Mucosa of rectum (tissue), 2 donors: ENCODE measurements at regions not wholly inside any gene's neighbourhood (a gene's known extent, or its start where the extent isn't known, plus 50 kb on each side); places are given as distances from the start of the nearest gene placed in this dataset.
A peak's percentile ranks its signal among the peaks of the same experiment; 100 is the strongest.

Source experiments
- H3K27ac ChIP-seq, 2 donors: one replicate each; pipeline ENCODE4 v1.7.0; 2013; ENCODE audit warnings: inconsistent platforms in 2 of 2, low read depth in 2 of 2, low read length in 2 of 2
- H3K27me3 ChIP-seq, 2 donors: one replicate each; pipeline ENCODE4 v1.7.0; 2013; ENCODE audit warnings: low read length in 2 of 2; ENCODE audit not compliant: control insufficient read depth in 2 of 2, insufficient read depth in 2 of 2
- H3K36me3 ChIP-seq, 2 donors: one replicate each; pipeline ENCODE4 v1.7.0; 2013; ENCODE audit warnings: low read length in 2 of 2; ENCODE audit not compliant: control insufficient read depth in 2 of 2, insufficient read depth in 2 of 2
- H3K4me1 ChIP-seq, 2 donors: one replicate each; pipeline ENCODE4 v1.7.0; 2013; ENCODE audit warnings: low read length in 2 of 2, mild to moderate bottlenecking in 1 of 2; ENCODE audit not compliant: control insufficient read depth in 2 of 2, insufficient read depth in 2 of 2
- H3K4me3 ChIP-seq, 2 donors: one replicate each; pipeline ENCODE4 v1.7.0; 2013; ENCODE audit warnings: low read length in 2 of 2
- H3K9ac ChIP-seq, 2 donors: one replicate each; pipeline ENCODE4 v1.7.0; 2013; ENCODE audit warnings: low read length in 2 of 2, low read depth in 1 of 2, mild to moderate bottlenecking in 1 of 2
- H3K9me3 ChIP-seq, 2 donors: one replicate each; pipeline ENCODE4 v1.7.0; 2013; ENCODE audit warnings: low read length in 2 of 2; ENCODE audit not compliant: control insufficient read depth in 2 of 2
- donor health status: healthy.
- donor health status: Normal muscosa, but diverticular disease.

DNA sequence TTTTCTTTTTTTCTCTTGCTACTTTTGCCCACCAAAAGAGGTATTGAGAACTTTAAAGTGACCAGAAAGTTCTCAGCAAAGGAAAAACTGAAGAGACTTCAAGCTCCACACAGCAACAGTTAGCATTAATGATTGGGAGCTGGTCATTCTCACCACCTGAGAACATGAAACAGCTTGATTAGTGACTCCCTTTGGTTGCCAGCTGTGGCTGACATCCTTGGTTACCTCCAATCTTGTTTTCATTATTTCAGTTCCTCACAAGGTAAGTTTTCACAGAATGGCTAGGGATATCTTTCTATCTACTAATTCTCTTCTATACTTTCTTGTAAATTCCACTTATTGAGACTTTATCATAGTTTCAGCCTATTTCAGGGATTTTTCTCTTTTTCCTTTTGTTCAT is 427.9 kb downstream of the QKI start:
- no peaks in the 10 kb centered on the region for H3K4me1 ChIP-seq
- no peaks in the 10 kb centered on the region for H3K36me3 ChIP-seq
- no peak overlapping the region for H3K27ac ChIP-seq
- H3K27me3 ChIP-seq = no peaks in the 10 kb centered on the region
- no peak overlapping the region for H3K4me3 ChIP-seq
- no peak overlapping the region for H3K9ac ChIP-seq
- H3K9me3 ChIP-seq = peaks cover 0 to 7% of the 10 kb centered on the region in 2 donors

DNA sequence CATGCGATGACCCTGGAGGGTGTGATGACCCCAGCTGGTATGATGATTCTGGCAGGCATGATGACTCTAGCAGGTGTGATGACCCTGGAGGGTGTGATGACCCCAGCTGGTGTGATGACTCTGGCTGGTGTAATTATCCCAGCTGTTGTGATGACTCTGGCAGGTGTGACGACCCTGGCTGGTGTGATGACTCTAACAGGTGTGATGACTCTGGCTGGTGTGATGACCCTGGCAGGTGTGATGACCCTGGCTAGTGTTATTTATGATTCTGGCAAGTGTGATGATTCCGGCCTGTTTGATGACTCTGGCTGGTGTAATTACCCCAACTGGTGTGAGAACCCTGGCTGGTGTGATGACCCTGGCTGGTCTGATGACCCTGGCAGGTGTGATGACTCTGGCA is 427.2 kb downstream of the QKI start:
- Histone ChIP-seq H3K27ac (no peak overlapping the region), H3K4me1 (no peaks in the 10 kb centered on the region), H3K9ac (no peak overlapping the region), H3K4me3 (no peak overlapping the region), H3K36me3 (no peaks in the 10 kb centered on the region), H3K27me3 (no peaks in the 10 kb centered on the region), H3K9me3 (peaks cover 0 to 7% of the 10 kb centered on the region in 2 donors)

DNA sequence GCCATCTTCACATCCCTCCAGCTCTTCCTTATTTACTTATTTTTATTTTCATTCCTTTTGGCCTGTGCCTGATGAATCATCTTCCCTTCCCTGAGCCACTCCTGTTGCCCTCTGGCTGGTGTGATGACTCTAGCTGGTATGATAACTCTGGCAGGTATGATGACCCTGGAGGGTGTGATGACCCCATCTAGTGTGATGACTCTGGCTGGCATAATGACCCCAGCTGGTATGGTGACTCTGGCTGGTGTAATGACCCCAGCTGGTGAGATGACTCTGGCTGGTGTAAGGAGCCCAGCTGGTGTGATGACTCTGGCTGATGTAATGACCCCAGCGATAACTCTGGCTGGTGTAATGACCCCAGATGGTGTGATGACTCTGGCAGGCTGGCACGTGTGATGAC is 426.8 kb downstream of the QKI start:
- H3K4me3 ChIP-seq = no peak overlapping the region
- no peak overlapping the region for H3K9ac ChIP-seq
- no peaks in the 10 kb centered on the region for H3K36me3 ChIP-seq
- no peaks in the 10 kb centered on the region for H3K27me3 ChIP-seq
- peaks cover 0 to 7% of the 10 kb centered on the region in 2 donors for H3K9me3 ChIP-seq
- H3K27ac ChIP-seq = no peak overlapping the region
- no peaks in the 10 kb centered on the region for H3K4me1 ChIP-seq

DNA sequence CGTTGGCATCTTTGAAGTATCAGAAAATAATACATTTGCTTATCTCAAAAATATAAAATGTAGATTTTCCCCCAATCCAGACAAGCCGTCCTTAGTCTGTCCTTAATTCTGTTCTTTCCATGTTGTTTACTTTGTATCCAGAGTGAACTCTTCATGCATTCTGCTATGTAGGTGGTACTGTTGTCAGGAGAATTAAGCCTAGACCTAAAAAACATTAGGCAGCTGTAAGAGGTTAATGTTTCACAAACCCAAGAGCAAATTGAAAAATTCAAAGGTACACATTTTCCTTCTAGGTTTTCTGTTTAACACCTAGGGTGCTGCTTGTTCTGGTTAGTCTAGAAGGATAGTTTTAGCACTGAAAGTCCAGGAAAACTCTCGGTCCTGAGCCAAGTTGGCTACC is 426.4 kb downstream of the QKI start:
- H3K27ac ChIP-seq = no peak overlapping the region
- no peaks in the 10 kb centered on the region for H3K27me3 ChIP-seq
- no peaks in the 10 kb centered on the region for H3K4me1 ChIP-seq
- no peak overlapping the region for H3K9ac ChIP-seq
- H3K9me3 ChIP-seq = peaks cover 0 to 7% of the 10 kb centered on the region in 2 donors
- no peaks in the 10 kb centered on the region for H3K36me3 ChIP-seq
- H3K4me3 ChIP-seq = no peak overlapping the region

DNA sequence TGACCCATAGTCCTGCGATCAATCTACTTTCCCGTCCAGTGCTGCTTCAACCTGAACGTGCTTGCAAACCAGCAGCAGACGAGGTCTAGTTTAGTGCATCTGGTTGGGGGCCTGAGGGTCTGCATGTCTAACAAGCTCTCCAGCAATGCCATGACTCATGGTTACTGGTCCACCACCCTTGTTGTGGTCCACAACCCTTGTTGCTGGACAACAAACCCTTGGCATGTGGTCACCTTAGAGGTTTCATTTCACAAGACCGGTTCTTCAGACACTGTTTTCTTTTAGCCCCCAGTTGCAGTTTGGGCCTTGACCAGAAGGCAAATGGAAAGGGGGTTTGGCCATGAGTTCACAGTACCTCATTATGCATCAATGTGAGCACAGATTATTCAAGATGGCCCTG is 424.8 kb downstream of the QKI start:
- no peak overlapping the region for H3K4me3 ChIP-seq
- H3K9me3 ChIP-seq = peaks cover 0 to 7% of the 10 kb centered on the region in 2 donors
- H3K4me1 ChIP-seq = no peaks in the 10 kb centered on the region
- no peak overlapping the region for H3K27ac ChIP-seq
- H3K9ac ChIP-seq = no peak overlapping the region
- H3K36me3 ChIP-seq = no peaks in the 10 kb centered on the region
- no peaks in the 10 kb centered on the region for H3K27me3 ChIP-seq

DNA sequence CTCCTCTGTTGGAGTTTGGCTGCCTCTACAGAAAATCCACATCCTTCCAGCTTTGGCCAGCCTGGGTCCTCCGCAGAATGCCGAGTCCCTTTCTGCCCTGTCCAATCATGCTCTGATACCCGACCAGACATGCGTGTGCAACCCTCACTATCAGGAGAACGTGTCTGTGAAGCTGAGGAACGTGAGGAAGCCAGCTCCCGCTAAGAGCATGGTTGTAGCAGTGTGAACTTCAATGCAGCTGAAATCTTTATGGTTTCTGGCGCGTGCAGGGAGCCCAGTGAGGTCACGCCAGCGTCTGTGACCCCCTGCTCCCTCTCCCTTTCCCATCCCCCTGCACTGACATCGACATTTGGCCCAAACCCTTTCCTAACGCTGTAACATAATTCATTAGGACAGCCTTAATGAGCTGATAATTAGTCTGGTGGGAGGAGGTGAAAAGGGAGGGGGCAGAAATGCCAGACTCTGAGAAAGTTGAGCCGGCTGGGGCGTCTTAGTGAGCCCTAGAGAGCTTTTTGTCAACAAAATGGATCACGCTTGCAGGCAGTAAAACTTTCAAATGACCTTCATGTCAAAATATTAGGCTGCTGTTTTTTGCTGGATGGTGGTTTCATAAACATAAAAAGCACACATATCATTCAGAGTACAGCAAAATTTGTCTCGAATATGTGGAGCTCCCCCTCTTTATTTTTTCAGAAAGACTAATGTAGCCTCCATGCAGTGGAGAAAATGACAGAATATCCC is 423.3 kb downstream of the QKI start:
- H3K27ac ChIP-seq = no peak overlapping the region
- H3K9me3 ChIP-seq = peaks cover 0 to 7% of the 10 kb centered on the region in 2 donors
- no peaks in the 10 kb centered on the region for H3K36me3 ChIP-seq
- H3K27me3 ChIP-seq = no peaks in the 10 kb centered on the region
- no peak overlapping the region for H3K9ac ChIP-seq
- H3K4me1 ChIP-seq = no peaks in the 10 kb centered on the region
- peak overlapping the region; percentile 22 to 28 for H3K4me3 ChIP-seq

DNA sequence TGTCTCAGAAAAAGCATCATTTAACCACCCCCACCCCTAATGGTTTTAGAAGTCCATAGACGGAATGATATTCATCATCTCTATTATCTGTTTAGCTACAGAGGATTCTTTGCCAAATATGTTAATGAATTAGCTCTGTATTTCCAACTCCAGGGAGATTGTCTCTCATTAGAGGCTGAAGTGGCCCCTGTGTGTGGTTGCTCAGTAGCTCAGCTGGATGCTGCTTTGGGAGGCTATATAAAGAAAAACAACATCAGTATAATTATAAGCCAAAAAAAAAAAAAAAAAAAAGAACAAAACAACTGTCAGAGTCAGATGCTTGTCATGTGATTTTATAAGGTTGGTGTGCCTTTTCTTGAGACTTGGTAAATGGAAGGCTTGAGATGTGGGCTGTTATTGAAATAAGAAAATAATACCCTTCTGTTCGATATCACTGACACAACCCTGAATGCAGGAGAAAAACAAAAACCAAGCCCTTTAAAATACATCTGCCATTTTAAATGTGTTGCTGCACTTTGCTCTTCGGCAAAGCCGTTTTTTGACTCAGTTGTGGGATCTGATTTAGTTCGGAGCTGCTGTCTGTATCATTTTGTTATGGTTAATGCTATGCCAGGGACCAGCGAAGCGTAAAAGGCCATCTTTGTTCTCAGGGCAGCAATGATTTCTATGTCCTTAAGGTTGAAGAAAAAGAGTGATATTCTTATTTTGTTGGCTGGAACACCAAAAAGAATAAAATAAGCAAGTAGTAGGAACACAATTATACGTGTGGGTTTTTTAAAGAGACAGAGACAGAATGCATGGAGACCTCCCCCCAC is 422.6 kb downstream of the QKI start:
- Histone ChIP-seq H3K9ac (no peak overlapping the region), H3K27me3 (no peaks in the 10 kb centered on the region), H3K27ac (no peak overlapping the region), H3K4me3 (peak overlapping the region in 1 of 2 donors; percentile 28), H3K9me3 (peaks cover 0 to 7% of the 10 kb centered on the region in 2 donors), H3K4me1 (no peaks in the 10 kb centered on the region), H3K36me3 (no peaks in the 10 kb centered on the region)

DNA sequence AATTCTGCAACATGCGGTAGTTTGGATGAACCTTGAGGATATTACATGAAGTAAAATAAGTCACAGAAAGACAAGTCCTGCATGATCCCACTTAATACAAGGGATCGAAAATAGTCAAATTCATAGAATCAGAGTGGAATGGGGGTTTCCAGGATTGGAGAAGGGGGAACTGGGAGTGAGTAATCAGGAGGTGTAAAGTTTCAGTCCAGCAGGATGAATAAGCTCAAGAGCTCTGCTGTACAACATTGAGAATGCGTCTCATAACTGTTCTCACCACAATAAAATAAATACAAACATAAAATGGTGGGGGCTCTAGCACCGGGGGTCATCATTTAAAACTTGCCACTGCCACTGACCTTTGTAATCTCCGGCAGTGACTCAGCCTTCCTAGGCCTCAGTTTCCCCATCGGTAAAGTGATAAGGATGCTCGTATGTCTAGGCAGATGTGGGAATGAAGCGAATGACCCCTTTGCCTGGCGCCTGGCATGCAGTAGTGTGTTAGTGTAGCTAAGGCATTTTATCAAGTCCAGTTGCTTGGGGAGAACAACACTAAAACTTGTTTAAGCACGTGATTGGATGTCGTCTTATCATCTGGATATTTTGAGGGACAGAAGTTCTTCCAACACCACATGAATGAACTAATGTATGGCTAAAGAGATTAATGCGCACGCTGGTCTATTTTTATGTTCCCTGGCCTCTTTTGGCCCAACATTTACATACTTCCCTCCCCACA is 421.1 kb downstream of the QKI start:
- H3K9me3 ChIP-seq = no peaks in the 10 kb centered on the region
- no peak overlapping the region for H3K27ac ChIP-seq
- H3K4me3 ChIP-seq = no peak overlapping the region
- no peak overlapping the region for H3K9ac ChIP-seq
- no peaks in the 10 kb centered on the region for H3K36me3 ChIP-seq
- no peaks in the 10 kb centered on the region for H3K4me1 ChIP-seq
- H3K27me3 ChIP-seq = no peaks in the 10 kb centered on the region

DNA sequence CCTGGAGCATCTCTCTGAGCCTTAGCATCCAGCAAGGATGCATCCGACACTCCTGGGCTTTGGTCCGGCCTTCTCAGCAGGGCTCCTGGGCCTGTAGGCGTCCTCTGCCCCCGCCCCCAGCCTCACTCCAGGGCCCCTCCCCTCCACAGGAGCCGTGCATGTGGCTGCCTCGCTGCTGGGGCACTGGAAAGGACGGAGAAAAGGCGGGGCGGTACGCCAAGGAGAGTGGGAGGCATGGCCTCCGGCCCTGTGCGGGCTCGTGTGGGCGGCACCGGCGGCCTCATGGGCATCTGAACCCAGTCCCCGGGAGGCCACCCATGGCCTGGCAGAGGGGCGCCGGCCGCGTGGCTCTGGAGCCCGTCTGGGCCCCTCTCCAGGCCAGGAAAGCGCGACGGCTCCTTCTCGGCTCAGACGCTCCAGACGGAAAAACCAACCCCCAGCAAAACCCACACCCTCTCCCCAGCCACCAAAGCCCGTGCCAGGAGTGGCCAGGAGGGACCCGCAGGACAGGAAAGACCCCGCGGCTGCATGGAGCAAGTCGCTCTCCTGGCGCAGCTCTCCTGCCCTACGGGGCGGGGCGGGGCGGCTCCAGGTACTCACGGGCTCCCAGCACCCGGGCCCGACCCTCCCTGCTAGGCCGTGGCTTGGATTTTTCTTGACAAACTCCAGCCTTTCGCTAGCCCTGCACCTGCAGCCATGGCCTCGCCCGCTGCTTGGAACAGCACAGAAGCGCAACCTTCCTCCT is 419.9 kb downstream of the QKI start:
- Histone ChIP-seq H3K36me3 (no peaks in the 10 kb centered on the region), H3K27me3 (no peaks in the 10 kb centered on the region), H3K4me3 (no peak overlapping the region), H3K9ac (no peak overlapping the region), H3K27ac (no peak overlapping the region), H3K4me1 (no peaks in the 10 kb centered on the region), H3K9me3 (no peaks in the 10 kb centered on the region)
